ENCODE measurements at regions not wholly inside any gene's neighbourhood (a gene's known extent, or its start where the extent isn't known, plus 50 kb on each side); places are given as distances from the start of the nearest gene placed in this dataset.
"Not testable (repeated sequence)": the region's sequence is repeated elsewhere in the genome, so short reads cannot be mapped to it uniquely, and the experiment has no call there.

GRCh38 chr3:102290241-102290640 is 144.6 kb upstream of the ZPLD1 start:
- DNase-seq (ENCODE audit: low read depth in 4 of 4, low spot score in 3 of 4): no peak

GRCh38 chr3:102295756-102296155 is 139.1 kb upstream of the ZPLD1 start:
- DNase-seq (ENCODE audit: low read depth in 4 of 4, low spot score in 3 of 4): no peak

- DNase-seq (ENCODE audit: low read depth in 4 of 4, low spot score in 3 of 4): no peak
These were observed 137.7 kb upstream of the ZPLD1 start for GRCh38 chr3:102297072-102297658.

- DNase-seq (ENCODE audit: low read depth in 4 of 4, low spot score in 3 of 4): no peak
These were observed 135.5 kb upstream of the ZPLD1 start for GRCh38 chr3:102299125-102299877.

- no peak for DNase-seq (ENCODE audit: low read depth in 4 of 4, low spot score in 3 of 4)
These were observed 133.5 kb upstream of the ZPLD1 start for GRCh38 chr3:102301155-102301880.

GRCh38 chr3:102302020-102302419 is 132.8 kb upstream of the ZPLD1 start:
- no peak for DNase-seq (ENCODE audit: low read depth in 4 of 4, low spot score in 3 of 4)

GRCh38 chr3:102304550-102304949 is 130.3 kb upstream of the ZPLD1 start:
- no peak for DNase-seq (ENCODE audit: low read depth in 4 of 4, low spot score in 3 of 4)

GRCh38 chr3:102307442-102307841 is 127.4 kb upstream of the ZPLD1 start:
- DNase-seq (ENCODE audit: low read depth in 4 of 4, low spot score in 3 of 4): no peak

- no peak for DNase-seq (ENCODE audit: low read depth in 4 of 4, low spot score in 3 of 4)
These were observed 105.7 kb upstream of the ZPLD1 start for GRCh38 chr3:102329066-102329465.

- DNase-seq (ENCODE audit: low read depth in 4 of 4, low spot score in 3 of 4): no peak
These were observed 105.3 kb upstream of the ZPLD1 start for GRCh38 chr3:102329561-102329960.

- DNase-seq (ENCODE audit: low read depth in 4 of 4, low spot score in 3 of 4): no peak
These were observed 102.6 kb upstream of the ZPLD1 start for GRCh38 chr3:102332205-102332604.

- DNase-seq (ENCODE audit: low read depth in 4 of 4, low spot score in 3 of 4): no peak
These were observed 101.9 kb upstream of the ZPLD1 start for GRCh38 chr3:102332934-102333333.

- DNase-seq (ENCODE audit: low read depth in 4 of 4, low spot score in 3 of 4): no peak
These were observed 98.7 kb upstream of the ZPLD1 start for GRCh38 chr3:102336130-102336529.

- no peak for DNase-seq (ENCODE audit: low read depth in 4 of 4, low spot score in 3 of 4)
These were observed 95.1 kb upstream of the ZPLD1 start for GRCh38 chr3:102339671-102340070.

- no peak for DNase-seq (ENCODE audit: low read depth in 4 of 4, low spot score in 3 of 4)
These were observed 87.9 kb upstream of the ZPLD1 start for GRCh38 chr3:102346897-102347296.

GRCh38 chr3:102348904-102349303 is 85.9 kb upstream of the ZPLD1 start:
- DNase-seq (ENCODE audit: low read depth in 4 of 4, low spot score in 3 of 4): no peak

GRCh38 chr3:102353148-102353547 is 81.7 kb upstream of the ZPLD1 start:
- DNase-seq (ENCODE audit: low read depth in 4 of 4, low spot score in 3 of 4): no peak

- DNase-seq (ENCODE audit: low read depth in 4 of 4, low spot score in 3 of 4): no peak
These were observed 81.0 kb upstream of the ZPLD1 start for GRCh38 chr3:102353805-102354204.

GRCh38 chr3:102354818-102355515 is 79.8 kb upstream of the ZPLD1 start:
- DNase-seq (ENCODE audit: low read depth in 4 of 4, low spot score in 3 of 4): no peak

- no peak for DNase-seq (ENCODE audit: low read depth in 4 of 4, low spot score in 3 of 4)
These were observed 78.3 kb upstream of the ZPLD1 start for GRCh38 chr3:102356506-102356905.

GRCh38 chr3:102357313-102357712 is 77.5 kb upstream of the ZPLD1 start:
- DNase-seq (ENCODE audit: low read depth in 4 of 4, low spot score in 3 of 4): not testable (repeated sequence)

Measured in right renal pelvis (tissue), 4 donors.